DND-41 (cell line): ENCODE measurements at regions not wholly inside any gene's neighbourhood (a gene's known extent, or its start where the extent isn't known, plus 50 kb on each side); places are given as distances from the start of the nearest gene placed in this dataset.
"Not testable (repeated sequence)": the region's sequence is repeated elsewhere in the genome, so short reads cannot be mapped to it uniquely, and the experiment has no call there.

ENCODE experiments used
- ATAC-seq: fragments of 200-7000 bp; cut with Tn5 transposase; 3 replicates; pipeline ENCODE4 v1.9.1; 2021; ENCODE audit warnings: low read depth; ENCODE audit not compliant: insufficient read depth
- DNase-seq: peaks from one replicate; pipeline ENCODE4 v3.0.0-alpha.2; 2020
- H2AFZ ChIP-seq: 2 replicates; pipeline ENCODE4 v1.6.0; 2012; ENCODE audit warnings: low read depth, low read length
- H3K27ac ChIP-seq: 2 replicates; pipeline ENCODE4 v1.5.1; 2012; ENCODE audit warnings: low read length, inconsistent platforms
- H3K27me3 ChIP-seq: fragments of 200-600 bp; sonication (generic); 2 replicates; pipeline ENCODE4 v1.6.0; 2012; ENCODE audit warnings: low read length, mild to moderate bottlenecking, inconsistent platforms; ENCODE audit not compliant: insufficient read depth, poor library complexity
- H3K36me3 ChIP-seq: 2 replicates; pipeline ENCODE4 v1.5.1; 2012; ENCODE audit warnings: low read length, inconsistent platforms; ENCODE audit not compliant: insufficient read depth
- H3K4me1 ChIP-seq: 2 replicates; pipeline ENCODE4 v1.5.1; 2012; ENCODE audit warnings: mild to moderate bottlenecking, low read length; ENCODE audit not compliant: insufficient read depth
- H3K4me2 ChIP-seq: 2 replicates; pipeline ENCODE4 v1.6.0; 2012; ENCODE audit warnings: mild to moderate bottlenecking, moderate library complexity, low read length, inconsistent platforms; ENCODE audit not compliant: insufficient read depth
- H3K4me3 ChIP-seq, 2 experiments: fragments of 200-600 bp in 1 of 2; shearing (Covaris generic) in 1 of 2; 2 replicates each; pipeline ENCODE4 v1.5.1; 2012 to 2016; ENCODE audit warnings: inconsistent platforms in 2 of 2, low read length in 2 of 2, mild to moderate bottlenecking in 2 of 2, low read depth in 1 of 2, moderate library complexity in 1 of 2
- H3K79me2 ChIP-seq: 2 replicates; pipeline ENCODE4 v1.6.0; 2012; ENCODE audit warnings: low read length, inconsistent platforms; ENCODE audit not compliant: insufficient read depth
- H3K9ac ChIP-seq: 2 replicates; pipeline ENCODE4 v1.6.0; 2012; ENCODE audit warnings: low read depth, mild to moderate bottlenecking, inconsistent platforms, low read length, moderate library complexity
- H3K9me3 ChIP-seq: 2 replicates; pipeline ENCODE4 v1.5.1; 2012; ENCODE audit warnings: low read length, moderate library complexity, mild to moderate bottlenecking, inconsistent platforms; ENCODE audit not compliant: insufficient read depth, severe bottlenecking
- H4K20me1 ChIP-seq: 2 replicates; pipeline ENCODE4 v1.6.0; 2012; ENCODE audit warnings: low read length; ENCODE audit not compliant: insufficient read depth
- CTCF ChIP-seq: IDR thresholded peaks from 2 replicates; pipeline ENCODE4 v1.5.1; 2012; ENCODE audit warnings: borderline replicate concordance, low read length, moderate library complexity, mild to moderate bottlenecking; ENCODE audit not compliant: poor library complexity, severe bottlenecking; ENCODE audit errors: extremely low read depth
- EZH2 ChIP-seq: IDR thresholded peaks from 3 replicates; pipeline ENCODE4 v1.6.1; 2012; ENCODE audit warnings: borderline replicate concordance, low read depth, mild to moderate bottlenecking, moderate library complexity, low read length, inconsistent platforms; ENCODE audit not compliant: severe bottlenecking

DNA sequence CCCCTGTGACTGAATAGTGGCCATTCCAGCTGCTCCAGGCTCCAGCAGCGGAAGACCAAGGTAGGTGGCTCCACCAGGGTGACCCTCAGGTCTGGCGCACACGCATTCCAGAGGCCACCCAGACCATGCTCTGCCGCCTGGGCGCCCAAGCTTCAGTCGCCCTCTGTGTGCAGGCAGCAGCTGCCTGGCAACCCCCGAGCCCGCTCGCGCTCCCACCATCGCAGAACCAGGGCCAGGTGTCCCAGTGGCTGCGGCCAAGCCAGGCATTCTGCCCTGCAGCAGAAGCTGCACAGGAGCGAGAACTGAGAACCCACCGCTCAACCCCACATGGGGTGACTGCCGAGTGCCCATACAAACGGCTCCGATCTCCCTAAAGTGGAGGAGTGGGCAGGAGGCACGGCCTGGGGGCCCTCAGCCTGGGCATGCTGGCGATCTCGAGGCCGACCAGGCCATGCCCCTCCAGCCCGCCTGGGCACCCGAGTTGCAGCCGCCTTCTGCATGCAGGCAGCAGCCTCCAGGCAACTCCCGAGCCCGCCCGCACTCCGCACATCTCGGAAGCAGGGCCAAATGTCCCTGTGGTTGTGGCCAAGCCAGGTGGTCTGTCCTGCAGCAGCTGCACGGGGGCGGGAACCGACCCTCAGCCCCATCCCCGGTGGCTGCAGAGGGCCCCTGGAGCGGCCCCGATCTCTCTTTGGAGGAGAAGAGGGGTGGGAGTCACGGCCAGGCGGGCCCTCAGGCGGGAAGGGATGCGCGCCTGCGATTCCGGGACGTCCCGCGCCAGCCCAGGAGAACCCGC lies 1264.1 kb downstream of the FOXD4L5 start:
- DNase-seq, H3K4me2 ChIP-seq, H3K4me3 ChIP-seq, ATAC-seq, H2AFZ ChIP-seq, H3K27me3 ChIP-seq, H4K20me1 ChIP-seq, H3K9ac ChIP-seq, H3K27ac ChIP-seq, H3K4me1 ChIP-seq, H3K36me3 ChIP-seq, H3K79me2 ChIP-seq, H3K9me3 ChIP-seq: not testable (repeated sequence)

- not testable (repeated sequence) for H3K36me3 ChIP-seq, H2AFZ ChIP-seq, H3K9ac ChIP-seq, H3K9me3 ChIP-seq, H3K27me3 ChIP-seq, H3K4me3 ChIP-seq, H3K4me1 ChIP-seq, ATAC-seq, DNase-seq, H3K4me2 ChIP-seq, H3K27ac ChIP-seq, H3K79me2 ChIP-seq, H4K20me1 ChIP-seq
Observed at GRCh38 chr9:64017666-64018065, 1267.3 kb downstream of the FOXD4L5 start.

- not testable (repeated sequence) for H3K4me1 ChIP-seq, ATAC-seq, H3K9ac ChIP-seq, H3K36me3 ChIP-seq, H3K9me3 ChIP-seq, H3K27me3 ChIP-seq, H3K4me2 ChIP-seq, H3K4me3 ChIP-seq, H3K27ac ChIP-seq, DNase-seq, H4K20me1 ChIP-seq, H3K79me2 ChIP-seq, H2AFZ ChIP-seq
Observed at GRCh38 chr9:64016845-64017406, 1268.1 kb downstream of the FOXD4L5 start.

- not testable (repeated sequence) for DNase-seq, H2AFZ ChIP-seq, H3K79me2 ChIP-seq, H3K27me3 ChIP-seq, H3K4me2 ChIP-seq, ATAC-seq, H3K27ac ChIP-seq, H3K4me1 ChIP-seq, H3K9ac ChIP-seq, H3K4me3 ChIP-seq, H3K9me3 ChIP-seq, H4K20me1 ChIP-seq, H3K36me3 ChIP-seq
Observed at GRCh38 chr9:64016246-64016645, 1268.8 kb downstream of the FOXD4L5 start.

DNA sequence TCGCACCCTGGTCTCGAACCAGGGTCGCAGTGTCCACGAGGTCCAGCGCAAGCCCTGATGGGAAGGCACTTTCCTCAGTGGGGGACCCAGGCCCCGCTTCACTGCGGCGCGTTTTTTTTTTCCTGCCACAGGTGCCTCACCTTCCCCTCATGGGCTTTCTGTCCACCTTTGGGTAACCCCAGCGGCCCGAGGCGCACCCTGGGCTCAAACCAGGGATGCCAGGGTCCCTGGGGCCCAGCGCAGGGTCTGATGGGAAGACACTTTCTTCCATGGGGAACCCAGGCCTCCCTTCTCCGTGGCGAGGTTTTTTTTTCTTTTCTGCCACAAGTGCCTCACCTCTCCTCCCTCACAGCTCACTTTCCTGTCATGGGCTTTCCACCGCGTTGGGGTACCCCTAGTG lies 1269.9 kb downstream of the FOXD4L5 start:
- ATAC-seq, result no peak
- Histone ChIP-seq H3K4me2 (no peak overlapping the region), H3K9ac (no peak overlapping the region), H2AFZ (no peak overlapping the region), H3K4me1 (no peaks in the 10 kb centered on the region), H3K9me3 (no peaks in the 10 kb centered on the region), H3K79me2 (no peaks in the 10 kb centered on the region), H4K20me1 (no peaks in the 10 kb centered on the region), H3K27me3 (no peaks in the 10 kb centered on the region), H3K27ac (no peak overlapping the region), H3K36me3 (no peaks in the 10 kb centered on the region), H3K4me3 (no peak overlapping the region)
- no peak for TF ChIP-seq EZH2
- TF ChIP-seq CTCF, result no peak
- DNase-seq, result no peak

DNA sequence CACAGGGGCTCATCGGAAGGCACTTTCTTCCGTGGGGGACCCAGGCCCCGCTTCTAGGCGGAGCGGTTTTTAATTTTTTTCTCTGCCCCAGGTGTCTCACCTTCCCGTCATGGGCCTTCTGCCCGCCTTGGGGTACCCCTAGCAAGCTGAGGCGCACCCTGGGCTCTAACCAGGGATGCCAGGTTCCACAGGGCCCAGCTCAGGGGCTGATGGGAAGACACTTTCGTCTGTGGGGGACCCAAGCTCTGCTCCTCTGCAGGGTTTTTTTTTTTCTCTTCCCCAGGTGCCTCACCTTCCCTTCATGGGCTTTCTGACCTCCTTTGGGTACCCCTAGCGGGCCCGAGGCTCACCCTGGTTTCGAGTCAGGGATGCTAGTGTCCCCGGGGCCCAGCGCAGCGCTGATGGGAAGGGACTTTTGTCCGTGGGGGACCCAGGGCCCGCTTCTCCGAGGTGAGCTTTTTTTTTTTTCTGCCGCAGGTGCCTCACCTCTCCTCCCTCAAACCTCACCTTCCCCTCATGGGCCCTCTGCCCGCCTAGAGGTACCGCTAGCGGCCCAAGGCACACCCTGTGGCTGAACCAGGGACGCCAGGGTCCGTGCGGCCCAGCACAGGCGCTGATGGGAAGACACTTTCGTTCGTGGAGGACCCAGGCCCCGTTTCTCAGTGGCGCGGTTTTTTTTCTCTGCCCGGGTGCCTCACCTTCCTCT lies 1270.5 kb downstream of the FOXD4L5 start:
- not testable (repeated sequence) for H3K27ac ChIP-seq, H3K79me2 ChIP-seq, H2AFZ ChIP-seq, H3K27me3 ChIP-seq, H3K9me3 ChIP-seq, ATAC-seq, DNase-seq, H4K20me1 ChIP-seq, H3K4me2 ChIP-seq, H3K9ac ChIP-seq, H3K4me3 ChIP-seq, H3K36me3 ChIP-seq, H3K4me1 ChIP-seq

DNA sequence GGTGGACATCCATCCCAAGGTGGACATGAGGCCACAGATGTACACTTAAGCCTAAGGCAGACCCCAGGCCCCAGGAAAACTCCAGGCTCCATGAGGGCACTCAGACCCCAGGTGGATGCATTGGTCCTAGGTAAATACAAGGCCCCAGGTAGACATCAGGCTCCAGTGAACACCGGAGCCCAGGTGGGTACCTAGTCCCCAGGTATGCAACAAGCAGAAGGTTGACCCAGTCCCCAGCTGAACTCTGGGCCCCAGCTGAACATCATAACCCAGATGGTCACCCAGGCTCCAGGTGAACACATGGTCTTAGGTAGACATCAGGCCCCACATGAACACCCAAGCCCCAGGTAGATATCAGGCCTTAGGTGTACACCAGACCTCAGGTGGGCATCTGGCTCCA lies 1271.9 kb downstream of the FOXD4L5 start:
- DNase-seq, result not testable (repeated sequence)

More for the DNA sequence above, 1271.9 kb downstream of the FOXD4L5 start:
- ATAC-seq, H3K9me3 ChIP-seq, H3K27me3 ChIP-seq, H3K4me2 ChIP-seq, H4K20me1 ChIP-seq, H3K27ac ChIP-seq, H3K4me1 ChIP-seq, H3K9ac ChIP-seq, H3K79me2 ChIP-seq, H3K36me3 ChIP-seq, H2AFZ ChIP-seq, H3K4me3 ChIP-seq: not testable (repeated sequence)
